ENCODE measurements at regions not wholly inside any gene's neighbourhood (a gene's known extent, or its start where the extent isn't known, plus 50 kb on each side); places are given as distances from the start of the nearest gene placed in this dataset.

DNA sequence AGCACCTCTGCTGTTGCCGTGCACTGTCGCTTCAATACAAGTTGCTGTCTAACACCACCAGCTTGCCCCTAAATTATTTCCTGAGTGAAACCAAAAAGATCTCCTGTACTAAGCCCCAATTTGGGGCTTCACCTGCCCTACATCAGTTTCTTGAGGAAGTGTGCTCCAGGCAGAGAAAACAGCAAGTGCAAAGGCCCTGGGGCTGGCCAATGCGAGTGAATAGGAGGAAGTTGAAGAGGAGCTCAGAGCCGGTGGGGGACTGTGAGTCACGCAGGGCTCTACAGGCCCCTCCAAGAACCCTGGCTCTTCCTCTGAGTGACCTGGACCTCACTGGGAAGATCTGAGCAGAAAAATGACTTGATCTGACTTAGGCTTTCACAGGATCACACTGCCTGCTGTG is 117.2 kb downstream of the IPO8 start:
- Histone ChIP-seq H3K36me3 (no peaks in the 10 kb centered on the region), H3K4me3 (no peak overlapping the region), H3K27ac (no peak overlapping the region), H3K4me1 (no peaks in the 10 kb centered on the region), H3K27me3 (no peaks in the 10 kb centered on the region), H3K9me3 (no peaks in the 10 kb centered on the region)
- TF ChIP-seq EP300 (IDR thresholded peaks at IDR 0.05; ENCODE audit: low read depth), result no peak
- TF ChIP-seq POLR2AphosphoS5 (IDR thresholded peaks at IDR 0.05), result no peak
- TF ChIP-seq POLR2A (IDR thresholded peaks at IDR 0.05), result no peak
- TF ChIP-seq, protein P1, sequence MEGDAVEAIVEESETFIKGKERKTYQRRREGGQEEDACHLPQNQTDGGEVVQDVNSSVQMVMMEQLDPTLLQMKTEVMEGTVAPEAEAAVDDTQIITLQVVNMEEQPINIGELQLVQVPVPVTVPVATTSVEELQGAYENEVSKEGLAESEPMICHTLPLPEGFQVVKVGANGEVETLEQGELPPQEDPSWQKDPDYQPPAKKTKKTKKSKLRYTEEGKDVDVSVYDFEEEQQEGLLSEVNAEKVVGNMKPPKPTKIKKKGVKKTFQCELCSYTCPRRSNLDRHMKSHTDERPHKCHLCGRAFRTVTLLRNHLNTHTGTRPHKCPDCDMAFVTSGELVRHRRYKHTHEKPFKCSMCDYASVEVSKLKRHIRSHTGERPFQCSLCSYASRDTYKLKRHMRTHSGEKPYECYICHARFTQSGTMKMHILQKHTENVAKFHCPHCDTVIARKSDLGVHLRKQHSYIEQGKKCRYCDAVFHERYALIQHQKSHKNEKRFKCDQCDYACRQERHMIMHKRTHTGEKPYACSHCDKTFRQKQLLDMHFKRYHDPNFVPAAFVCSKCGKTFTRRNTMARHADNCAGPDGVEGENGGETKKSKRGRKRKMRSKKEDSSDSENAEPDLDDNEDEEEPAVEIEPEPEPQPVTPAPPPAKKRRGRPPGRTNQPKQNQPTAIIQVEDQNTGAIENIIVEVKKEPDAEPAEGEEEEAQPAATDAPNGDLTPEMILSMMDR (IDR thresholded peaks at IDR 0.05), result no peak
- intact Hi-C loops (cut with DNase I; ENCODE audit: low total_unique reads) (no loop called here), in situ Hi-C loops (cut with MboI; ENCODE audit: low pct_ligation_motif_present in 1 of 4, low pct_unique_long_range_greater_than_20kb in 1 of 4, low sequenced_read_pairs in 3 of 4) (no loop called here)
- 91 to 94% methylated on average over 3 to 5 of the region's 5 CpGs for WGBS, 2 donors (ENCODE audit: low coverage in 1 of 2)
- no peak for DNase-seq

DNA sequence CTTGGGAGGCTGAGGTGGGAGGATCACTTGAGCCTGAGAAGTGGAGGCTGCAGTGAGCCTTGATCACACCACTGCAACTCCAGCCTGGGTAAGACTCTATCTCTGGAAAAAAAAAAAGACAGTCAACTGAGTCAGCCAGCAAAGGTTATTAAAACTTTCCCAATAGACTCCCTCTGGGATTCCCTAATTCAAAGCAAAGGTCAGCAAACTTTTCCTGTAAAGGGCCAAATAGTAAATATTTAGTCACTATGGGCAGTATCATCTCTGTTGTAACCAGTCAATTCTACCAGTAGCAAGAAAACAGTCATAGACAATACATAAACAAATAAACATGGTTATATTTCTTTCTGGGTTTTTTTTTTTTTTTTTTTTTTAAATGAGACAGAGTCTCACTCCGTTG is 122.5 kb downstream of the IPO8 start:
- intact Hi-C loops (cut with DNase I; ENCODE audit: low total_unique reads), result no loop called here
- Histone ChIP-seq H3K4me3 (no peak overlapping the region), H3K4me1 (no peaks in the 10 kb centered on the region), H3K27ac (no peak overlapping the region), H3K9me3 (no peaks in the 10 kb centered on the region), H3K36me3 (no peaks in the 10 kb centered on the region), H3K27me3 (no peaks in the 10 kb centered on the region)
- 81 to 100% methylated on average over 1 of the region's 1 CpG for WGBS, 2 donors (ENCODE audit: low coverage in 1 of 2)
- in situ Hi-C loops (cut with MboI; ENCODE audit: low pct_ligation_motif_present in 1 of 4, low pct_unique_long_range_greater_than_20kb in 1 of 4, low sequenced_read_pairs in 3 of 4), result no loop called here
- DNase-seq, result no peak
- TF ChIP-seq POLR2A (IDR thresholded peaks at IDR 0.05) (no peak), POLR2AphosphoS5 (IDR thresholded peaks at IDR 0.05) (no peak), EP300 (IDR thresholded peaks at IDR 0.05; ENCODE audit: low read depth) (no peak)
- TF ChIP-seq, protein P1 (IDR thresholded peaks at IDR 0.05), result no peak

DNA sequence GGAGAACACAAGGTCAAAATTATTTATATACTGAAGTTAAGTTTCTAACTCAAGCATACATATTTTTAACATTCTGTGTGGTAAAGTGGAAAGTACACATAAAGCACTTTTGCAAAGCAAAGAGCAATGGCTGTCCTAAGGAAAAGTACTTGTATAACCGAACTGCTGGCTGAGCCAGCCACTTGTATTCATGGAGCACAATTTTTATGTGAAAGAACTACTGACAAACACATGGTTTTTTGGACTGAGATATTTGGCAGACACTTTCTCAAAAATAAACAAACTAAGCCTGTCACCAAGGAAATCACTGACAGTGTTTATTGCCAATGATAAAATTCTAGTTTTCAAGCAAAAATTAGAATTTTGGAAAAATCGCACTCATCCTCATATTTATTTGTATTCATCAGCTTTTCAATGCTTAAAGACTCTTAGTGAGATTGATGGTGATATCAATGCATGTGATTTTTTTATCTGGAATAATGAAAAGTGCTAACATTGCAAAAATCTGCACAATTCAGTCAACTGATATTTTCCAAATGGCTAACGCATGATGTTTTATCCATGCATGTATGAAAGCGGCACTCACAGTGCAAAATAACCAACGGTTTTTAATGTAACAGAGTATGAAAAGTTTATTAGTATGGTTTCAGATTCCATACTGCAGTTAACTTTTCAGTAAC is 125.3 kb downstream of the IPO8 start:
- DNase-seq, result no peak
- intact Hi-C loops (cut with DNase I; ENCODE audit: low total_unique reads) (no loop called here), in situ Hi-C loops (cut with MboI; ENCODE audit: low pct_ligation_motif_present in 1 of 4, low pct_unique_long_range_greater_than_20kb in 1 of 4, low sequenced_read_pairs in 3 of 4) (no loop called here)
- Histone ChIP-seq H3K4me1 (no peaks in the 10 kb centered on the region), H3K36me3 (no peaks in the 10 kb centered on the region), H3K27me3 (no peaks in the 10 kb centered on the region), H3K27ac (no peak overlapping the region), H3K9me3 (no peaks in the 10 kb centered on the region), H3K4me3 (no peak overlapping the region)
- 67 to 74% methylated on average over 5 of the region's 5 CpGs for WGBS, 2 donors (ENCODE audit: low coverage in 1 of 2)
- TF ChIP-seq POLR2A (IDR thresholded peaks at IDR 0.05), result no peak

DNA sequence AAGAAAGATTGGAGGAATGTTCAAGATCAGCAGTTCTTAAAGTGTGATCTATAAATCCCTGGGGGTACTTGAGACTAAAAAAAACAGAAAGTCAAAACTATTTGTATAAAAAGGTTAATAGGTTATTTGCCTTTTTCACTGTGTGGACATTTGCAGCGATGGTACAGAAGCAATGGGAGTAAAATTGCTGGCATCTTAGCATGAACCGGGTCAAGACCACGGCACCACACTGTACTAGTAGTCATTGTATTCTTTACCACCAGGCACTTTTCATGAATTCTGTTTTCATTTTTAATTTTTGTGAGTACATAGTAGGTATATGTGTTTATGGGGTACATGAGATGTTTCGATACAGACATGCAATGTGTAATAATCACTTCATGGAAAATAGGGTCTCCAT is 126.2 kb downstream of the IPO8 start:
- Histone ChIP-seq H3K4me3 (no peak overlapping the region), H3K36me3 (no peaks in the 10 kb centered on the region), H3K4me1 (no peaks in the 10 kb centered on the region), H3K9me3 (no peaks in the 10 kb centered on the region), H3K27me3 (no peaks in the 10 kb centered on the region), H3K27ac (no peak overlapping the region)
- in situ Hi-C loops (cut with MboI; ENCODE audit: low pct_ligation_motif_present in 1 of 4, low pct_unique_long_range_greater_than_20kb in 1 of 4, low sequenced_read_pairs in 3 of 4) (no loop called here), intact Hi-C loops (cut with DNase I; ENCODE audit: low total_unique reads) (no loop called here)
- TF ChIP-seq EP300 (IDR thresholded peaks at IDR 0.05; ENCODE audit: low read depth) (no peak), POLR2AphosphoS5 (IDR thresholded peaks at IDR 0.05) (no peak), POLR2A (IDR thresholded peaks at IDR 0.05) (no peak)
- TF ChIP-seq, protein P1 (IDR thresholded peaks at IDR 0.05), result no peak
- WGBS, 2 donors (ENCODE audit: low coverage in 1 of 2), result 55 to 83% methylated on average over 4 of the region's 4 CpGs
- no peak for DNase-seq

DNA sequence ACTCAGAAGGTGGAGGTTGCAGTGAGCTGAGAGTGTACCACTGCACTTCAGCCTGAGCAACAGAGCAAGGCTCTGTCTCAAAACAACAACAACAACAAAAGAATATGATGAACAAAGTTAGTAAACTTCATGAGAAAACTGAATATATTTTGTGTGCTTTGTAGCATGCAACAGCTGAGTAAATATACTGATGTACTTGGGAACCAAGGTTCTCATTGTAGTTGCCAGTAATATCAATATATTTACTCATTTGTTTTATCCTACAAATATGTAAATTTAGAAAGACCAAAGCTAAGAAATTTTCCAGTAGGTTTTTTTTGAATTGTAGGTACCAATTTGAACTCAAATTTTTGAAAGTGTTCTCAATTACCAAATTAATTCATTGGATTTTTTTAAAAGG is 127.2 kb downstream of the IPO8 start:
- no peak for DNase-seq
- Histone ChIP-seq H3K9me3 (no peaks in the 10 kb centered on the region), H3K4me1 (no peaks in the 10 kb centered on the region), H3K27ac (no peak overlapping the region), H3K4me3 (no peak overlapping the region), H3K36me3 (no peaks in the 10 kb centered on the region), H3K27me3 (no peaks in the 10 kb centered on the region)
- in situ Hi-C loops (cut with MboI; ENCODE audit: low pct_ligation_motif_present in 1 of 4, low pct_unique_long_range_greater_than_20kb in 1 of 4, low sequenced_read_pairs in 3 of 4) (no loop called here), intact Hi-C loops (cut with DNase I; ENCODE audit: low total_unique reads) (no loop called here)
- TF ChIP-seq EP300 (IDR thresholded peaks at IDR 0.05; ENCODE audit: low read depth), result no peak
- TF ChIP-seq POLR2AphosphoS5 (IDR thresholded peaks at IDR 0.05), result no peak
- TF ChIP-seq POLR2A (IDR thresholded peaks at IDR 0.05), result no peak
- TF ChIP-seq, protein P1 (IDR thresholded peaks at IDR 0.05), result no peak
